ENCODE measurements at regions not wholly inside any gene's neighbourhood (a gene's known extent, or its start where the extent isn't known, plus 50 kb on each side); places are given as distances from the start of the nearest gene placed in this dataset.

GRCh38 chr5:5967373-5967772, 411.0 kb downstream of the MED10 start:
- DNase-seq = no peak
- in situ Hi-C loops (cut with HindIII; ENCODE audit: low pct_ligation_motif_present, low pct_unique_long_range_greater_than_20kb, low sequenced_read_pairs) = no loop called here

- in situ Hi-C loops (cut with HindIII; ENCODE audit: low pct_ligation_motif_present, low pct_unique_long_range_greater_than_20kb, low sequenced_read_pairs) = no loop called here
- DNase-seq = no peak
Observed at GRCh38 chr5:5965132-5965531, 413.2 kb downstream of the MED10 start.

- DNase-seq = no peak
- in situ Hi-C loops (cut with HindIII; ENCODE audit: low pct_ligation_motif_present, low pct_unique_long_range_greater_than_20kb, low sequenced_read_pairs) = no loop called here
Observed at GRCh38 chr5:5964347-5964746, 414.0 kb downstream of the MED10 start.

GRCh38 chr5:5957737-5958136, 420.6 kb downstream of the MED10 start:
- DNase-seq = no peak
- in situ Hi-C loops (cut with HindIII; ENCODE audit: low pct_ligation_motif_present, low pct_unique_long_range_greater_than_20kb, low sequenced_read_pairs) = no loop called here

GRCh38 chr5:5954275-5954598, 424.1 kb downstream of the MED10 start:
- DNase-seq = no peak
- in situ Hi-C loops (cut with HindIII; ENCODE audit: low pct_ligation_motif_present, low pct_unique_long_range_greater_than_20kb, low sequenced_read_pairs) = no loop called here

GRCh38 chr5:5953584-5954274, 424.6 kb downstream of the MED10 start:
- DNase-seq = no peak
- in situ Hi-C loops (cut with HindIII; ENCODE audit: low pct_ligation_motif_present, low pct_unique_long_range_greater_than_20kb, low sequenced_read_pairs) = no loop called here

GRCh38 chr5:5951953-5952352, 426.4 kb downstream of the MED10 start:
- no peak for DNase-seq
- in situ Hi-C loops (cut with HindIII; ENCODE audit: low pct_ligation_motif_present, low pct_unique_long_range_greater_than_20kb, low sequenced_read_pairs) = no loop called here

GRCh38 chr5:5950658-5951057, 427.7 kb downstream of the MED10 start:
- in situ Hi-C loops (cut with HindIII; ENCODE audit: low pct_ligation_motif_present, low pct_unique_long_range_greater_than_20kb, low sequenced_read_pairs) = no loop called here
- no peak for DNase-seq

GRCh38 chr5:5941486-5941885, 436.9 kb downstream of the MED10 start:
- in situ Hi-C loops (cut with HindIII; ENCODE audit: low pct_ligation_motif_present, low pct_unique_long_range_greater_than_20kb, low sequenced_read_pairs) = no loop called here
- DNase-seq = no peak

GRCh38 chr5:5939759-5940370, 438.5 kb downstream of the MED10 start:
- no peak for DNase-seq

GRCh38 chr5:5933651-5934050, 444.7 kb downstream of the MED10 start:
- in situ Hi-C loops (cut with HindIII; ENCODE audit: low pct_ligation_motif_present, low pct_unique_long_range_greater_than_20kb, low sequenced_read_pairs) = no loop called here
- DNase-seq = no peak

More at GRCh38 chr5:5939759-5940370, 438.5 kb downstream of the MED10 start:
- in situ Hi-C loops (cut with HindIII; ENCODE audit: low pct_ligation_motif_present, low pct_unique_long_range_greater_than_20kb, low sequenced_read_pairs) = no loop called here

- in situ Hi-C loops (cut with HindIII; ENCODE audit: low pct_ligation_motif_present, low pct_unique_long_range_greater_than_20kb, low sequenced_read_pairs) = no loop called here
- DNase-seq = no peak
Observed at GRCh38 chr5:5932824-5933223, 445.5 kb downstream of the MED10 start.

GRCh38 chr5:5930561-5930960, 447.8 kb downstream of the MED10 start:
- in situ Hi-C loops (cut with HindIII; ENCODE audit: low pct_ligation_motif_present, low pct_unique_long_range_greater_than_20kb, low sequenced_read_pairs) = no loop called here
- DNase-seq = no peak

GRCh38 chr5:5929291-5930020, 448.9 kb downstream of the MED10 start:
- in situ Hi-C loops (cut with HindIII; ENCODE audit: low pct_ligation_motif_present, low pct_unique_long_range_greater_than_20kb, low sequenced_read_pairs) = no loop called here
- no peak for DNase-seq

- DNase-seq = no peak
- in situ Hi-C loops (cut with HindIII; ENCODE audit: low pct_ligation_motif_present, low pct_unique_long_range_greater_than_20kb, low sequenced_read_pairs) = no loop called here
Observed at GRCh38 chr5:5925191-5925590, 453.2 kb downstream of the MED10 start.

- DNase-seq = no peak
- in situ Hi-C loops (cut with HindIII; ENCODE audit: low pct_ligation_motif_present, low pct_unique_long_range_greater_than_20kb, low sequenced_read_pairs) = no loop called here
Observed at GRCh38 chr5:5919411-5919810, 458.9 kb downstream of the MED10 start.

GRCh38 chr5:5906778-5907177, 471.6 kb downstream of the MED10 start:
- DNase-seq = no peak
- in situ Hi-C loops (cut with HindIII; ENCODE audit: low pct_ligation_motif_present, low pct_unique_long_range_greater_than_20kb, low sequenced_read_pairs) = no loop called here

GRCh38 chr5:5905186-5905585, 473.2 kb downstream of the MED10 start:
- no peak for DNase-seq
- in situ Hi-C loops (cut with HindIII; ENCODE audit: low pct_ligation_motif_present, low pct_unique_long_range_greater_than_20kb, low sequenced_read_pairs) = no loop called here

GRCh38 chr5:5904113-5904512, 474.2 kb downstream of the MED10 start:
- no peak for DNase-seq
- in situ Hi-C loops (cut with HindIII; ENCODE audit: low pct_ligation_motif_present, low pct_unique_long_range_greater_than_20kb, low sequenced_read_pairs) = no loop called here
